Esophagus squamous epithelium (tissue), 4 donors: ENCODE measurements at regions not wholly inside any gene's neighbourhood (a gene's known extent, or its start where the extent isn't known, plus 50 kb on each side); places are given as distances from the start of the nearest gene placed in this dataset.

Source experiments
- CTCF ChIP-seq, 6 experiments: fragments of 450-650 bp in 4 of 6; fragments of 200-600 bp in 2 of 6; sonication (generic) in 2 of 6; IDR thresholded peaks; one replicate each; pipeline ENCODE4 v1.5.1; 2016 to 2019; ENCODE audit warnings: antibody characterized with exemption in 6 of 6, mild to moderate bottlenecking in 4 of 6, moderate library complexity in 4 of 6
- POLR2A ChIP-seq, 4 donors: fragments of 450-650 bp; IDR thresholded peaks; one replicate each; pipeline ENCODE4 v1.6.1; 2017; ENCODE audit warnings: antibody characterized with exemption in 4 of 4, mild to moderate bottlenecking in 4 of 4, moderate library complexity in 3 of 4

GRCh38 chr5:68459093-68459809 is 243.7 kb downstream of the PIK3R1 start:
- TF ChIP-seq CTCF (IDR thresholded peaks at IDR 0.05) (no peak), POLR2A (IDR thresholded peaks at IDR 0.05) (no peak)
